Thyroid gland (tissue), 4 donors: ENCODE measurements at regions not wholly inside any gene's neighbourhood (a gene's known extent, or its start where the extent isn't known, plus 50 kb on each side); places are given as distances from the start of the nearest gene placed in this dataset.

Source experiments
- POLR2A ChIP-seq, 2 donors: fragments of 450-650 bp; IDR thresholded peaks; one replicate each; pipeline ENCODE4 v1.6.1; 2017; ENCODE audit warnings: antibody characterized with exemption in 2 of 2, mild to moderate bottlenecking in 2 of 2, moderate library complexity in 1 of 2
- TF ChIP-seq, protein P1 (sequence below), 6 experiments: fragments of 200-600 bp in 3 of 6; fragments of 450-650 bp in 3 of 6; sonication (generic) in 3 of 6; IDR thresholded peaks; one replicate each; pipeline ENCODE4 v1.5.1; 2016 to 2019; ENCODE audit warnings: antibody characterized with exemption in 6 of 6, mild to moderate bottlenecking in 2 of 6, inconsistent platforms in 1 of 6, moderate library complexity in 1 of 6

GRCh38 chr3:73144828-73145227 is 83.4 kb downstream of the EBLN2 start:
- TF ChIP-seq, protein P1, sequence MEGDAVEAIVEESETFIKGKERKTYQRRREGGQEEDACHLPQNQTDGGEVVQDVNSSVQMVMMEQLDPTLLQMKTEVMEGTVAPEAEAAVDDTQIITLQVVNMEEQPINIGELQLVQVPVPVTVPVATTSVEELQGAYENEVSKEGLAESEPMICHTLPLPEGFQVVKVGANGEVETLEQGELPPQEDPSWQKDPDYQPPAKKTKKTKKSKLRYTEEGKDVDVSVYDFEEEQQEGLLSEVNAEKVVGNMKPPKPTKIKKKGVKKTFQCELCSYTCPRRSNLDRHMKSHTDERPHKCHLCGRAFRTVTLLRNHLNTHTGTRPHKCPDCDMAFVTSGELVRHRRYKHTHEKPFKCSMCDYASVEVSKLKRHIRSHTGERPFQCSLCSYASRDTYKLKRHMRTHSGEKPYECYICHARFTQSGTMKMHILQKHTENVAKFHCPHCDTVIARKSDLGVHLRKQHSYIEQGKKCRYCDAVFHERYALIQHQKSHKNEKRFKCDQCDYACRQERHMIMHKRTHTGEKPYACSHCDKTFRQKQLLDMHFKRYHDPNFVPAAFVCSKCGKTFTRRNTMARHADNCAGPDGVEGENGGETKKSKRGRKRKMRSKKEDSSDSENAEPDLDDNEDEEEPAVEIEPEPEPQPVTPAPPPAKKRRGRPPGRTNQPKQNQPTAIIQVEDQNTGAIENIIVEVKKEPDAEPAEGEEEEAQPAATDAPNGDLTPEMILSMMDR (IDR thresholded peaks at IDR 0.05), result no peak
- TF ChIP-seq POLR2A (IDR thresholded peaks at IDR 0.05), result no peak
